Lower lobe of right lung (tissue), 2 donors: ENCODE measurements at regions not wholly inside any gene's neighbourhood (a gene's known extent, or its start where the extent isn't known, plus 50 kb on each side); places are given as distances from the start of the nearest gene placed in this dataset.

ENCODE experiments used
- ATAC-seq, 2 donors: fragments of 200-7000 bp; cut with Tn5 transposase; one replicate each; pipeline ENCODE4 v1.9.1; 2020 to 2022; ENCODE audit warnings: mild to moderate bottlenecking in 2 of 2, moderate library complexity in 2 of 2
- DNase-seq: peaks from one replicate; pipeline ENCODE4 v3.0.0-alpha.2; 2020
- H3K27ac ChIP-seq: fragments of 200-600 bp; one replicate; pipeline ENCODE4 v1.8.0; 2022
- H3K27me3 ChIP-seq: fragments of 200-600 bp; one replicate; pipeline ENCODE4 v1.8.0; 2022; ENCODE audit warnings: low read depth
- H3K36me3 ChIP-seq: fragments of 200-600 bp; one replicate; pipeline ENCODE4 v1.8.0; 2022; ENCODE audit warnings: mild to moderate bottlenecking
- H3K4me1 ChIP-seq: fragments of 200-600 bp; one replicate; pipeline ENCODE4 v1.8.0; 2022
- H3K4me3 ChIP-seq: fragments of 200-600 bp; one replicate; pipeline ENCODE4 v1.8.0; 2022; ENCODE audit warnings: mild to moderate bottlenecking
- H3K9me3 ChIP-seq: fragments of 200-600 bp; one replicate; pipeline ENCODE4 v1.8.0; 2022
- intact Hi-C: fragments of 100-400 bp; cut with DNase I; formaldehyde crosslinking; loops from one replicate; pipeline ENCODE4 v1.11.0; 2022
- TF ChIP-seq, protein P1 (sequence below): fragments of 200-600 bp; IDR thresholded peaks from one replicate; pipeline ENCODE4 v1.8.0; 2022; ENCODE audit warnings: antibody characterized with exemption, mild to moderate bottlenecking
- donor health status: DM: no; HTN: yes; CAD: no; lungs with severe emphysema.

DNA sequence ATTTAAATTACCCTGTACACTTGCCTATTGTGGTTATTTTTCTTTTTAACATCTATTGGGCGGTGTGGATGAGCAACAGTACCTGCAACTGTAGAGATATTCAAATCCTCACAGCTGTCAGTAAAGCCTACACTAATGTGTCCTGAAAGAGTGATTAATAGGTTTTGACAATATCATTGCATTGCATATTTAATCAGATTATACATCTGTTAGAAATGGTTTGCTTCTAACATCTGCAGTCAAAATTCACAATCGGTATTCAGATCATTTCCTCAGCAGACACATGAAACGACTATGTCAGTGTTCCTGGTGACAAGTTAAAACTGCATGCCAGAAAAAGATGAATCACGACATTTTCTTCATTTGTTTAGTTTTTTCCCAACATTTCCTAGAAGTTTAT, 254.6 kb upstream of the EPHA5 start:
- H3K36me3 ChIP-seq: no peaks in the 10 kb centered on the region
- H3K27ac ChIP-seq: no peak overlapping the region
- no peaks in the 10 kb centered on the region for H3K9me3 ChIP-seq
- no peak for DNase-seq
- H3K4me3 ChIP-seq: no peak overlapping the region
- TF ChIP-seq, protein P1, sequence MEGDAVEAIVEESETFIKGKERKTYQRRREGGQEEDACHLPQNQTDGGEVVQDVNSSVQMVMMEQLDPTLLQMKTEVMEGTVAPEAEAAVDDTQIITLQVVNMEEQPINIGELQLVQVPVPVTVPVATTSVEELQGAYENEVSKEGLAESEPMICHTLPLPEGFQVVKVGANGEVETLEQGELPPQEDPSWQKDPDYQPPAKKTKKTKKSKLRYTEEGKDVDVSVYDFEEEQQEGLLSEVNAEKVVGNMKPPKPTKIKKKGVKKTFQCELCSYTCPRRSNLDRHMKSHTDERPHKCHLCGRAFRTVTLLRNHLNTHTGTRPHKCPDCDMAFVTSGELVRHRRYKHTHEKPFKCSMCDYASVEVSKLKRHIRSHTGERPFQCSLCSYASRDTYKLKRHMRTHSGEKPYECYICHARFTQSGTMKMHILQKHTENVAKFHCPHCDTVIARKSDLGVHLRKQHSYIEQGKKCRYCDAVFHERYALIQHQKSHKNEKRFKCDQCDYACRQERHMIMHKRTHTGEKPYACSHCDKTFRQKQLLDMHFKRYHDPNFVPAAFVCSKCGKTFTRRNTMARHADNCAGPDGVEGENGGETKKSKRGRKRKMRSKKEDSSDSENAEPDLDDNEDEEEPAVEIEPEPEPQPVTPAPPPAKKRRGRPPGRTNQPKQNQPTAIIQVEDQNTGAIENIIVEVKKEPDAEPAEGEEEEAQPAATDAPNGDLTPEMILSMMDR: no peak
- intact Hi-C loops: no loop called here
- no peak for ATAC-seq
- no peaks in the 10 kb centered on the region for H3K4me1 ChIP-seq
- H3K27me3 ChIP-seq: no peaks in the 10 kb centered on the region

DNA sequence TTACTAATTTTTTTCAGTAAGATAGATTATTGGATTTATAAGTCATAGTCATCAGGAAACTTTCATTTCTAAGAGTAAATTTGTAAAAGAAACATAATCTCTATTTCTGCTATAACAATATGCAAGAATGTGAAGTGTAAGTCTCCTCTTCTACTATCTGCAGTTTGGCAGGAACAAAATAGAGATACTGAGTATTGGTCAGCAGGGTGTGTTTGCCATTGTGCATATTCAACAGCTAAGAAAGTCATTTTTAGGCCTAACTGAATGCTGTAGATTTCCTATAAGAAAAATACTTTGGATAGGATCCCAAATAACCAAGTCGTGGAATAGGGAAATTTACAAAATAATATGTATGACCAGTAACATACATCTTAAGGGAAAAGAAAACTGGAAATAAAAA, 253.3 kb upstream of the EPHA5 start:
- TF ChIP-seq, protein P1: no peak
- H3K27ac ChIP-seq: no peak overlapping the region
- intact Hi-C loops: no loop called here
- no peaks in the 10 kb centered on the region for H3K27me3 ChIP-seq
- H3K4me1 ChIP-seq: no peaks in the 10 kb centered on the region
- H3K9me3 ChIP-seq: no peaks in the 10 kb centered on the region
- DNase-seq: no peak
- ATAC-seq: no peak
- H3K4me3 ChIP-seq: no peak overlapping the region
- H3K36me3 ChIP-seq: no peaks in the 10 kb centered on the region

DNA sequence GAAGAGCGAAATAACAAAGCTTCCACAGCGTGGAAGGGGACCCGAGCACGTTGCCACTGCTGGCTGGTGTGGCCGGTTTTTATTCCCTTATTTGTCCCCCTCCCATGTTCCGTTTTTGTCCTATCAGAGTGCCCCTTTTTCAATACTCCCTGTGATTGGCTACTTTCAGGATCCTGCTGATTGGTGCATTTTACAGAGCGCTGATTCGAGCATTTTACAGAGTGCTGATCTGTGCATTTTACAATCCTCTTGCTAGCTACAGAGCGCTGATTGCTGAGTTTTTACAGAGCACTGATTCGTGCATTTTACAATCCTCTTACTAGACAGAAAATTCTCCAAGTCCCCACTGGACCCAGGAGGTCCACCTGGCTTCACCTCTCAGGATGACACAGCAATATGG, 250.9 kb upstream of the EPHA5 start:
- no peak for ATAC-seq
- no peak overlapping the region for H3K4me3 ChIP-seq
- no peaks in the 10 kb centered on the region for H3K27me3 ChIP-seq
- H3K4me1 ChIP-seq: no peaks in the 10 kb centered on the region
- TF ChIP-seq, protein P1: no peak
- no peaks in the 10 kb centered on the region for H3K9me3 ChIP-seq
- DNase-seq: no peak
- H3K27ac ChIP-seq: no peak overlapping the region
- intact Hi-C loops: no loop called here
- no peaks in the 10 kb centered on the region for H3K36me3 ChIP-seq

DNA sequence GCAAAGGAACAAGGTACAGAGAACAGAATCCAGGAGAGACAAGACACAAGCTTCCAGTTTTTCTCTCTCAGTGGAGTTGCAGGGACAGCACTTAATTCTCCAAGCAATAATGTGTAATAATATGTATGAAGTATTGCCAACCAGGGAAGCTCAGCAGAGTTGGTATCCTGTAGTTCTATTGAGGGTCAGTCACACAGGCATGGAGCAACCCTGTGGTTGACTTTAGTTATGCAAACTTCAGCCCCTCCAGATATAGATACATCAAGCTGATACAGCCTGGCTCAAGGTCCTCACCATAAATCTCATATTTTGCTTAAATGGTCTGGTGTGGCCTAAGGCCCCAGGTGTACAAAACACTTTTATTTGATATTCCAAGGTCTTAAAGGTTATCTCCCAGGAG, 248.6 kb upstream of the EPHA5 start:
- Histone ChIP-seq H3K4me3 (no peak overlapping the region), H3K27me3 (no peaks in the 10 kb centered on the region), H3K27ac (no peak overlapping the region), H3K36me3 (no peaks in the 10 kb centered on the region), H3K4me1 (no peaks in the 10 kb centered on the region), H3K9me3 (no peaks in the 10 kb centered on the region)
- TF ChIP-seq, protein P1: no peak
- intact Hi-C loops: no loop called here
- DNase-seq (no peak), ATAC-seq (no peak)

DNA sequence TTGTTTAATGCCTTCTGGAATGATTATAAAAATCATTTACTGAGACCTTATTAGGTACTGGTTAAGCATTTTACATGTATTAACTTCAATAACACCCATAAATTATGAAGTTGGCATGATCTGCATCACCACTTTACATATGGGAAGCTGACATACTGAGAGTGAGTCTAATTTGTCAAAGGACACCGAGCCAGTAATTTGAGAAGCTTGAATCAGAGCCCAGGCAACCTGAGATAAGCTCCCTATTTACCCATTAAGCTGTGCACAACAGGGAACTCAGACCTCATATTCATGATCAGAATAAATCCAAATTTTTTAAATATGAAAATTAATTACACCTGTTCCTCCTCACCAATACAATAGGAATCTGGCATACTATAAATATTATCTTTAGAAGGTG, 247.9 kb upstream of the EPHA5 start:
- Histone ChIP-seq H3K27me3 (no peaks in the 10 kb centered on the region), H3K4me3 (no peak overlapping the region), H3K27ac (no peak overlapping the region), H3K9me3 (no peaks in the 10 kb centered on the region), H3K4me1 (no peaks in the 10 kb centered on the region), H3K36me3 (no peaks in the 10 kb centered on the region)
- TF ChIP-seq, protein P1: no peak
- DNase-seq: no peak
- ATAC-seq: no peak
- intact Hi-C loops: no loop called here

DNA sequence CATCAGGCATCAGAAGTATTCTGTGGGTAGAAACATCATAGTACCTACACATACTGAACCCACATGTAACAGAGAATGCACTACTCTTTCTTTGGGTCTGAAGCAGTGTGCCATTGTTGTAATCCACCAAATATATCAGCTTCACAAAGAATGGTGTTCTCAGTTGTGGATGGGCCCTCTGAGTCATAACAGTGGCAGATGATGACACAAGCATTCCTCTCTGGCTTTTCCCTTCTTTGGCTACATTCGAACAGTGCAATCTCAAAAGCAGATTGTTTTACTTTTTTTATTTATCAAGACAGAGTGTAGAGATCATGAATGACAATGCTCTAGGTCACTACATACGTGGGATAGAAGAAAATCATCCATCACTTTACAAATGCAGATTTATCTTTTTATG, 247.2 kb upstream of the EPHA5 start:
- Histone ChIP-seq H3K4me3 (no peak overlapping the region), H3K27ac (no peak overlapping the region), H3K4me1 (no peaks in the 10 kb centered on the region), H3K9me3 (no peaks in the 10 kb centered on the region), H3K36me3 (no peaks in the 10 kb centered on the region), H3K27me3 (no peaks in the 10 kb centered on the region)
- ATAC-seq (no peak), DNase-seq (no peak)
- TF ChIP-seq, protein P1: no peak
- intact Hi-C loops: no loop called here
